GM19025 (cell line): ENCODE measurements at regions not wholly inside any gene's neighbourhood (a gene's known extent, or its start where the extent isn't known, plus 50 kb on each side); places are given as distances from the start of the nearest gene placed in this dataset.
"Not testable (repeated sequence)": the region's sequence is repeated elsewhere in the genome, so short reads cannot be mapped to it uniquely, and the experiment has no call there.

Experiments used
- ATAC-seq: cut with Tn5 transposase; IDR thresholded peaks from one replicate; pipeline ENCODE4 v1.9.1; 2021; ENCODE audit warnings: mild to moderate bottlenecking, low read depth, moderate library complexity; ENCODE audit not compliant: unreplicated experiment

DNA sequence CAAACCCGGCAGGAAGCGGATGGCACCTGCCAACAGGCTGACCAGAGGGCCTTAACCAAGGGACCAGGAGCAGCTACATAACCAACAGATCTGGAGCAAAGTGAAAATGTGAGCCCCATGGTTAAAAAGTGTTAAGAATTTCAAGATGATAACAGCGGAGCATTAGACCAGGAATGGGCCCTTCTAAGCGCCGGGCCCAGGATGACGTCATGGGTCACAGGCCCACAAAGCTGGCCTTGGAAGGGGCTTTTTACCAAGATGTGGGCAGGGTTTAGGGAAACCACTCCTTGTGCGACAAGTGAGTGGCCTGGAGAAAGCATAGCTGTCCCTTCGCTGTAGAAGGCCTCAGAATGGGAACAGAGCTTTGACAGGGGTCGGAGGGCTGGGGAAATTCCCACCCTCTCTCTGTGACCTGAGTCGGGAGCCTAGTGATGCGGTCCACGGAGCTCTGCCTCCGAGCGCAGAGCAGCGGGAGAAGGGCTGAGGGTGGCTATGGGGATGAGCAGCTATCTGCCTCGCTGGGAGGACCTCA is 84.4 kb upstream of the RPL38 start:
- ATAC-seq = no peak

DNA sequence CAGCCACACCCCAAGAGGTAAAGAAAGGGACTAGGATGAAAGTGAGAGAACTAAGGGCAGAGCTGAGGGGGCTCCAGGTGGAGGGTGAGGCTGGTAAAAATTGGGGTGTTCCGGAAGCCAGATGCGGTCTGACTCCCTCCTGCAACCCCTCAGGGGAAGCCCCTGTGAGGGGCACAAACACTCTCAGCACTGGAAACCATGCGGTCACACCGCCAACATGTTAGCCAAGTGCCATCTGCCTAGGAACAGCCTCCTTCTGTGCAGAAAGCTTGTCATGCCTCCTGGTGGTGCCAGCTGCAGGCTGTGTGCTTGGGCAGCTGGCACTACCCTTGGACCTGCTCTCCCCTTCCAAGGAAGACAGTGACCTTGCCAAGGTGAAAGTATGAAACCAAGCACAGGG is 83.5 kb upstream of the RPL38 start:
- no peak for ATAC-seq

DNA sequence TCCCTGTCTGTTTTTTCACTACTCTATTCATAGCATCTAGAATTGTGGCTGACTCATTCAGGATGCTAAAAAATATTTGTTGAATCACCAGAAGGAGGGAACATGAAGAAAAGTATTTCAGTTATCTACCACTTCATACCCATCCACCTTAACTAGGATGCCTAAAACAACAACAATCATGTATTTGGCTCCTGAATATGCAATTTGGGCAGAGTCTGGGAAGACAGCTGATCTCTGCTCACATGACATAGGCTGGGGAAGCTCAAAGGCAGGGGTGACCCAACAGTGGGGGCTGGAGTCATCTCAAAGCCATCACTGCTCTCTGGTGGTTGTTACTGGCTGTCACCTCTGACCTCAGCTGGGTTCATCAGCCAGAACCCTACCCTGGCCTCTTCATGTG is 80.1 kb upstream of the RPL38 start:
- no peak for ATAC-seq

DNA sequence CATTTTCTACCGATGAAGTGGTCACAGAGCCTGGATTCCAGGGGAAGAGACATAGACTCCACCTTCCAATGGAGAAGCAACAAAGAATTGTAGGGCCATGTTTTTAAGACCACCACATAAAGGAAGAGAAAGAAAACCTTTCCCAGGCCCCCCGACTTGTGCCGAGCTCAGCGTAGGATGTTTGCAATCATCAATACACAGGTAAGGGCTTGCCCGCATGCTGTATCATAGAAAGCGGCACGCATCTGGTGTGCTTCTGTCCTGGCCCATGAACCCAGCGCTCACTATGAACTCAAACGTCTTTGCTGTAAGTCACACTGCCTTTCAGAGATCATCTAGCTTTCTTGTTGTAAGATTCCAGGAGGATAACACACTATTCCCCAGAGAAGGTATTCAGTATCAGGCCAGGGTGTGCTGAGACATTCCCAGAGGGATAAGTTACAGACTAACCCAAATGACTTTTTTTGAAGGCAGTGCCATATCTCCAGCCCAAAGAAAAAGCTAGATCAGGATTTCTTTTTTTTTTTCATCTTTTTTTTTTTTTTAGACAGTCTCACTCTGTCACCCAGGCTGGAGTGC is 79.5 kb upstream of the RPL38 start:
- no peak for ATAC-seq

DNA sequence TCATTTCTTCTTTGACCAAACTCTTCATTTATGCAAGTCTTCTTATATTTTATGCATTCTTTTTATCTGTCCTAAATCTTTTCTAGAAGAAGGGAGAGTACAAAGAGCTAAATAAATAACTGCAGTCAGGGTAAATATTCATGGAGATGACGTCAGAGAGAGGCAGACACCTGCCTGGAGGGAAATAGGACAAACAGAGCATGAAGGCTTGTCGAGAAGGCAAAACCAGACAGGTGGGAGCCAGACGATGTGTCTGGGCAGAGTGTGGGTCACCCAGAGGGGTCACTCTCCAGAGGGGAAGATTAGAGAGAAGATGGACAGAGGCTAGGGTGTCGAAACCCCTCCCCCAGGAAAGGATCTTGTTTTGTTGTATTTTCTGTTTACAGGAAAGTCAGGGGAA is 78.3 kb upstream of the RPL38 start:
- ATAC-seq = no peak

DNA sequence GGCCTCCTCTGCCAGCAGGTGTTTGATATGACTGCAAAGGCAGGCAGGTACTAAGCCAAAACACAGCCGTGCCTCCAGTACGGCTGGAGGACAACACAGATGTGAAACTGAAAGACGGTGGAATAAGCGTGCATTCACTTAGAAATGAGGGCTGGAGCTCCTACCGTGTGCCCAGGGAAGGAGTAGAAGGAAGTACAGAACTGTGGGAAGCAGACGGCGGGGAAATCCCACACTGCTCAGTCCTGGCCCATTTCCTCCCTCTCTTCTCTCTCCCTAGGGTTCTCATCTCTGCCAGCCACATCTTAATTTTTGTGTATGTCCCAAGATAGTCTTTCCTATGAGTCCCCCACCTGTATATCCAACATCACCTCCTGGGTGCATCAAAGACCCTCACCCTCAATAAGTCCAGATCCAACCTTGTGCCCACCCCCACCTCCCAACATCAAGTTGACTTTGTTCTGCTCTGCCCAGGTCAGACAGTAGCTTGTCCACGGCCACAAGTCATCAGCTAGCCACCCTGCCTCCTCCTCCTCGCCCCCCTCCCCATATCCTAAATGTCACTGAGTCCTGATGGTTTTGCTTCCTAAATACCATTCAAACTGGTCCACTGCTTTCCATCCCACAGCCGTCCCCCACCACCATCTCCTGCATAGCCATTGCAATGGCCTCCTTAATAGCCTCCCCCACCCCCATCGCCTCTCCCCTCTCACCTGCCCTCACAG is 77.1 kb upstream of the RPL38 start:
- no peak for ATAC-seq

DNA sequence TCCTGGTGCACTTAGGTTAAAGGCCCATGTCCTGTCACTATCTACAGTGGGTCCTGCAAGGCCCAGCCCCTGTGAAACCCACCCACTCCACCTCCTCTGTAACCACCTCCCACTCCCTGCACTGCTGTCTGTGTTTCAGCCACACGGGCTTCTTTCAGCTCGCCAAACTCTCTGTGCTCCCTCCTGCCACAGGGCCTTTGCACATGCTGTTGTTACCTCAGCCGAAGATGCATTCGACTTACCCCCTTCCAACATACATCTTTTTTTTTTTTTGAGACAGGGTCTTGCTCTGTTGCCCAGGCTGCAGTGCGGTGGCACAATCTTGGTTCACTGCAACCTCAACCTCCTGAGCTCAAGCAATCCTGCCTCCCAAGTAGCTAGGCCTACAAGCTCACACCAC is 76.5 kb upstream of the RPL38 start:
- ATAC-seq = no peak

DNA sequence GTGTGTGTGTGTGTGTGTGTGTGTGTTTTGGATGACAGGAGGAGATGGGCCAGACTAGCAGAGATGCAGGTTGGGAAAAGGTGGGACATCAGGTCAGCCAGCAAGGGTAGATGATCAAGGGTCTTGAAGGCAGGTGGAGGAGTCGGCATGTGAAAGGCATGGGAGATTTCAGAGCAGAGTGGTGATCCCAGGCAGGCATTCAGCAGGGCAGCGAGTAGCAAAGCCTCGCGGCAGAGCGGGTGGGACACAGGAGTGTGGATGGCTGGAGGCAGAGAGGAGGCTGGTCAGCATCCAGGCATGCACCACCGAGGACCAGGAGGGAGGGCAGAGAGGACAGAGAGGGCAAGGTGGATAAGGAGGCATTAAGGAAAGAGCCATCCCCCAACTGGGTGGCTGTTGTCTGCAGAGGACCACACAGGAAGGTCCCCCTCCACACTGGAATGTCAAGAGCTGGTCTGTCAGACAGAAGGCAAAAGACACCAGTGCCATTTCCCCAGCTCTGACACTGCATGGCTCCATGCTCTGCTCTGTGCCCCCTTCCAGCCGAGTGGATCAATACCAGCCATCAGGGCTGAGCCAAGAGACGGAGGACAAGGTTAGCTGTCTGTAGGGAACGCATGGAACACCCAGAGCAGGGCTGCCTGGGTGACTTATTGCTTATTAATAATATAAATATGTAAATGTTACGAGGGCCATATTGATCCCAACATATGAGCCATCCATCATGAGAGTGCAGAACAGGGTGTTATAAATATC is 74.8 kb upstream of the RPL38 start:
- no peak for ATAC-seq

DNA sequence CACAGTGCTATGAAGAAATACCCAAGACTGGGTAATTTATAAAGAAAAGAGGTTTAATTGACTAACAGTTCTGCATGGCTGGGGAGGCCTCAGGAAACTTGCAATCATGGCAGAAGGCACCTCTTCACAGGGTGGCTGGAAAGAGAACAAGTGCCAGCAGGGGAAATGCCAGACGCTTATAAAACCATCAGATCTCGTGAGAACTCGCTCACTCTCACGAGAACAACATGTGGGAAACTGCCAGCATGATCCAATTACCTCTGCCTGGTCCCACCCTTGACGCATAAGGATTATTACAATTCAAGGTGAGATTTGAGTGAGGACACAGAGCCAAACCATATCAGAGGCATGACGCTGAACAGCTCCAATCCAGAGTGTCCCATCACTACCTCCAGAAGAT is 73.7 kb upstream of the RPL38 start:
- not testable (repeated sequence) for ATAC-seq

DNA sequence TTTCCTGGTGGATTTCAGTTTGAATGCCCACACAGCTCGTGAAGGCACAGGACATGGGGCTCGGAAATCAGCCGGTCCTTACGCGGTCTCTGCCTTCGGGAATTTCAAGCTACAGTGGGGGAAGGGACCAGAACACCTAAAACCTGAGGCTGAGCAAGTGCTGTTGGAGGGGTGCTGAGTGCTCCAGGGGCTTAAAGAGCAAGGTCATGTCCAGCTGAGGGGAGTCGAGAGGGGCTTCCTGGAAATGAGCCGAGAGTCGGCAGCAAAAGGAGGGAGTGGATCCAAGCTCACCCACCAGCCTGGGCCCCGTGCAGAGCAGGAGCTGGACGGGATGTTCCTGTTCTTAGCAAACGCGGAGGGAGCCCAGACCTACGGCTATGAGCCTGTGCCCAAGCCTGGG is 73.2 kb upstream of the RPL38 start:
- ATAC-seq = no peak

DNA sequence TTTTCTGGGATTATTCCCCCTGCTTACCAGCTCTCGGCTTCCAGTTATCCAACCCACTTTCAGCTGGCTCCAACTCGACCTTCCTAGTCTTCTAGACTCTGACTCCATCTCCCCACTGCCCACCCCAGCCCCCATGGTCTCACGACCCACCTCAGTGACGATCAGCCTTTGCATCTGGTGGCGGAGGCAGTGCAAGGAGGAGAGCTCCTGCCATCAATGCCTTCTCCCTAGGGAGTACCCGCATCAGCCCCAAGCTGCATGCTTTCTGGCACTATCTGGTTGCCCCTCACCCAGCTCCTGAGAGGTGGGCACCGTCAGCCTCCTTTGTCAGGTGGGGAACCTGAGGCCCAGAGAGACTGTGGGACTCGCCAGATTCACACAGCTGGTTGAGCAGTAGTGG is 72.6 kb upstream of the RPL38 start:
- no peak for ATAC-seq

DNA sequence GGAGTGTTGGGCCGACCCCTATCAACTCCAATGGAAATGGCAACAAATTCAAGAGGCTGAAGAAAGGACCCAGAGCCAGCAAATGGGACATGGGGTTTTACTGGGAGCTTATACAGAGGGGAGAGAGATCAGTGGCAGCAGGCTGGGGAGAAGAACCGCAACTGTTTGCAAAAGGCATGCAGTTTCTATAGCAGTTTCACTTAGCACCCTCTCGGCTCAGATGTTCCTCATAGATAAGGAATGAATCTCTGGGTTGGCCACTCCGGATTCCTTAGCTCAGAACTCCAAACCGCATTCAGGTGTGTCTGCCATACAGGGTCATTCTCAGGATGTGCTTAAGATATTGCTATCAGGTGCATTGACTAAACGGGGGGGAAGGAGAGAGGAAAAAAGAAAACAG is 71.1 kb upstream of the RPL38 start:
- ATAC-seq = no peak

DNA sequence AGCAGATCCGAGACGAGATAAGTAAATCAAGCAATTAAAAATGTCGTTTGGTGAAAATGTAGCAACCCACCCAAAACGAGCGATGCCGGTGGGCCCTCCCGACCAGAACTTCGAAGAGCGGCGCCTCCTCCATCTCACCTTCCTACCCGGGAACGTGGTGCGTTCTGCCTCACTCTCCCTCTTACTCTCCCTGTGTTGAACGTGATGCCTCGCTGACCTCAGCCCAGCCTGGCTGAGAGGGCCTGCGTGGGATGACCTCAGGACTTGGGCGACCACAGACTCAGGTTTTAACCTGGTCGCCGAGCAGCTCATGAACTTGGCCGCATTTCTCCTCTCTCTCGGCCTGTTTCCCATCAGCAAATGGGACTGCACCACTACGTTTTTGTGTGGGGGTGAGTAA is 69.7 kb upstream of the RPL38 start:
- no peak for ATAC-seq

DNA sequence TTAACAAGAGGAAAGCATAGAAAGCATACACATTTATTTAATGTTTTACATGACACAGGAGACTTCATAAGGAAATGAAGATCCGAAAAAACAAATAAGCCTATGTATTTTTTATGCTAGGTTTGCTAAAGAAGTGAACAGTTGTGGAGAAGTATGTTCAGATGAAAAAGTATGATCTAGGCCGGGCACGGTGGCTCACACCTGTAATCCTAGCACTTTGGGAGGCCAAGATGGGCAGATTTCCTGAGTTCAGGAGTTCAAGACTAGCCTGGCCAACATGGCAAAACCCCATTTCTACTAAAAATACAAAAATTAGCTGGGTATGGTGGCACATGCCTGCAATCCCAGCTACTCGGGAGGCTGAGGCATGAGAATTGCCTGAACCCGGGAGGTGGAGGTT is 69.2 kb upstream of the RPL38 start:
- ATAC-seq = not testable (repeated sequence)

DNA sequence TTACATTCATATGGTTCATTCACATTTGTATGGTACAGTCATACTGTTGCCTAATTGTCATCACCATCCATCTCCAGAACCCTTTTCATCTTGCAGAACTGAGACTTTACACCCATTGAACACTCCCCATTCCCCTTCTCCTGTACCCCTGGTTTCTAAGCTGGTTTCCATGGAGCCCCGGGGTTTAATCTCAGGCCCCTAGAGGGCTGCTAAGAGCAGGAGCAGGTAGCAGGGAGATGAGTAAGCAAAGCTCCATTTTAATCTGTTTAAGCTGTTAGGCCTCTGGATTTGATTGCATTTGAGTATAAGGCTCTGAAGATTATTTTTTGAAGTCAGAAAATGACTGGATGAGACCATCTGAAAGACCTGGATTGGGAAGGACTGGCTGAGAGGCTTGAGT is 68.5 kb upstream of the RPL38 start:
- no peak for ATAC-seq

DNA sequence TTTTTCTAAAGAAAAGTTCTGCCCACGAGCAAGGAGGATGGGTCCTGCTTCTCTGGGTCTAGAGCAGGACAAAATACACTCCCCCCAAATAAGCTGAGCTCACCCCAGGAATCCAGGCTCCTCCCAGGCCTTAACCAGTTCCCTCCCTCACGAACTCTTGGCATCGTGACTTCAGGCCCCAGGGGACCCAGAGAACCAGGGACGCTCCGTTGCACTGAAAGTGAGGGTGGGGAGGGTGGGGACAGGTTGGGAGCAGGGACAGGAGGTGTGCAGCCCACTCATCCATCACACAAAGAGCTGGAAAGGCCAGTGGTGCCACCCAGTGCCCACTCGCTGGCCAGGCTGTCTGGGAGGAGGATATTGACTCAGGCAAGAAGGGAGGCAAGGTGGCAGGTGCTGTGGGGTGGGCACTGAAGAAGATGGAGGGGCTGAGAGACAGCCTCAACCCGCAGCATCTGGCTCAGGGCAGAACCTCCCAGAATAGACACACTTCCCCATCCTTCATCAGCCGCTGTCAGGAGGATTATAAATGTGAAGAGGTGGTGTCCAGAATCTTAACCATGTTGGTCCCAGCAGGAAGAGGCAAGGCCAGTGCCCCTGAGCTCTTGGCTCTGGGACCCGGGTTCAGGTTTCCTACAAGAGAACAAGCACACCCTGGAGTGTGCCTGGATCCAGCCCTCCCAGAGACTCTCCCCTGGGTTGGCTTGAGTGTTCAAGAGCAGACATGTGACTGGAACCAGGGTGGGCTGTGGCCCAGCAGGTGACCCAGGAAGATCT is 67.9 kb upstream of the RPL38 start:
- no peak for ATAC-seq

DNA sequence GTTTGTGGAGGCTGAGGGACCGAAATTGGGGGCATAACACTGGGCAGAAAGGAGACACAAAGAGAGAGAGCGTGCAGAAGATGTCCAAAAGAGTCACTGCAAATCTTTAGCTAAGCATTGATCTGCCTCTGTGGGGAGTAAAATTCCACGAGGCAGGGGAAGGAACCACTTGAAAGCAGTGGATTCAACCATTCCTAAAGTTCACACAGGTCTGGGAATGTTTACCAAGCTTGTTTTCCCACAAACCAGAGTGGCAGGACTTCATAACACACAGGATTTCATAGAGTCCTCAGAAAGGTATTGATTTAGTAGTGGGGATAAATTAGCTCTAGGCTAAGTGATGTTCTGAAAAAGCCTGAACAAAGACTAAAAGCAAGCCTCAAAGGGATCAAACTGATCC is 66.1 kb upstream of the RPL38 start:
- ATAC-seq = no peak

DNA sequence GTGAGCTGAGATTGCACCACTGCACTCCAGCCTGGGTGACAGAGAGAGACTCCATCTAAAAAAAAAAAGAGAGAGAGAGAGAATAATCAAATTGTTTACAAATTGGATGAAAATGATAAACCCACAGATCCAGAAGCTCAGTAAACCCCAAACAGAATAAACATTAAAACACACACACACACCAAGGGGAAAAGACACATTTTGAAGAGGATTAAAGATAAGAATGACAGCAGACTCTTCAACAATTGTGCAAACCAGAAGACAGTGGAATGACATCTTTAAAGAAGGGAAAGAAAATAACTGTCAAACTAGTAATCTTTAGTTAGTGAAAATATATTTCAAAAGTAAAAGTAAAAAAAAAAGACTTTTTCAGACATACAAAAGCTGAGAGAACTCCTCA is 64.4 kb upstream of the RPL38 start:
- no peak for ATAC-seq

DNA sequence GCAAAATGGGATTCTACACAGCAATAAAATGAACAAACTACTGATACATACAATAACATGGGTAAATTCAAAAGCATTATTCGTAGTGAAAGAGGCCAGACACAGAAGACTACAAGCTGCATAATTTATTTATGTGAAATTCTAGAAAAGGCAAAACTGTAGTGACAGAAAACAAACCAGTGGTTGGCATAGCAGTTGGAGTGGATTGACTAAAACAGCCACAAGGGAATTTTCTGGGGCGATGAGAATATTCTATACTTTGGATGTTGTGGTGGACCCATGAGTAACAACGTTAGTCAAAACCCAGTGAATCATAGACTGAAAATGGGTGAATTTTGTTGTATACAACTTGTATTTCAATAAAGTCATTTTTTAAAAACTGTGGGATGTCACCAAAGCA is 63.2 kb upstream of the RPL38 start:
- ATAC-seq = no peak

DNA sequence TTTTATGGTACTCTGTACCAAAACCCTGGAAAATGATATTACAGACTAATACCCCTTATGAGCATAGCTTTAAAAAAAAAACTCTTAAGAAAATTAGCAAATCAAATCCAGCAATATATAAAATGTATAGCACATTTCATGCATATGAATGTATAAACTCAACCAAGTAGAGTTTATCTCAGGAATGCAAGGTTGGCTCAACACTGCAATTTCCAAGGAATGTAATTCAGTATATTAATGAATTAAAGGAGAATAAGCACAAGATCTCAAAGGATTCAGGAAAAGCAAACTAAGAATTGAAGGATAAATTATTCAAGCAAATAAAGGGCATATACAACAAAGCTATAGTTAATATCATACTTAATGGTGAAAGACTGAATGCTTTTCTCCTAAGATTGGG is 61.9 kb upstream of the RPL38 start:
- no peak for ATAC-seq

DNA sequence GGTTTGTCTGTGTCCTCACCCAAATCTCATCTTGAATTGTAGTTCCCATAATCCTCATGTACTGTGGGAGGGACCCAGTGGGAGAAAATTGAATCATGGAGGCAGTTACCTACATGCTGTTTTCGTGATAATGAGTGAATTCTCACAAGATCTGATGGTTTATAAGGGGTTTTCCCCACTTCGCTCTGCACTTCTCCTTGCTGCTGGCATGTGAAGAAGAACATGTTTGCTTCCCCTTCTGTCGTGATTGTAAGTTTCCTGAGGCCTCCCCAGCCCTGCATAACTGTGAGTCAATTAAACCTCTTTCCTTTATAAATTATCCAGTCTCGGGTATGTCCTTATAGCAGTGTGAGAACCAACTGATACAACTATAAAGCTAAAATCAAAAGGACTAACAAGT is 60.2 kb upstream of the RPL38 start:
- ATAC-seq = not testable (repeated sequence)
